BJ (cell line): ENCODE measurements at regions not wholly inside any gene's neighbourhood (a gene's known extent, or its start where the extent isn't known, plus 50 kb on each side); places are given as distances from the start of the nearest gene placed in this dataset.

Source experiments
- CTCF ChIA-PET: fragments of 350-600 bp; formaldehyde crosslinking; extraction: SDS; loops from one replicate; lab custom pipeline; 2021; ENCODE audit warnings: antibody characterized with exemption, inconsistent platforms; lab: Yijun Ruan, JAX
- POLR2A ChIA-PET: fragments of 300-600 bp; sonication (Branson Sonifier 250); formaldehyde crosslinking; extraction: SDS; loops from one replicate; lab custom pipeline; 2021; ENCODE audit warnings: antibody characterized with exemption; lab: Charles Lee
- DNase-seq: peaks from one replicate; pipeline ENCODE4 v3.0.0-alpha.2; 2011; ENCODE audit warnings: low read depth
- H3K27me3 ChIP-seq: 2 replicates; pipeline ENCODE4 v1.6.0; 2011; ENCODE audit warnings: low read length; ENCODE audit not compliant: control insufficient read depth, insufficient read depth
- H3K36me3 ChIP-seq: 2 replicates; pipeline ENCODE4 v1.5.1; 2011; ENCODE audit warnings: low read length; ENCODE audit not compliant: control insufficient read depth, insufficient read depth
- H3K4me3 ChIP-seq: 2 replicates; pipeline ENCODE4 v1.5.1; 2011; ENCODE audit warnings: low read depth, mild to moderate bottlenecking, control low read depth, low read length
- TF ChIP-seq, protein P1 (sequence below): IDR thresholded peaks from 2 replicates; pipeline ENCODE4 v1.5.1; 2011; ENCODE audit warnings: low read depth, mild to moderate bottlenecking, control low read depth, inconsistent platforms, low read length, moderate library complexity; ENCODE audit not compliant: insufficient read depth

DNA sequence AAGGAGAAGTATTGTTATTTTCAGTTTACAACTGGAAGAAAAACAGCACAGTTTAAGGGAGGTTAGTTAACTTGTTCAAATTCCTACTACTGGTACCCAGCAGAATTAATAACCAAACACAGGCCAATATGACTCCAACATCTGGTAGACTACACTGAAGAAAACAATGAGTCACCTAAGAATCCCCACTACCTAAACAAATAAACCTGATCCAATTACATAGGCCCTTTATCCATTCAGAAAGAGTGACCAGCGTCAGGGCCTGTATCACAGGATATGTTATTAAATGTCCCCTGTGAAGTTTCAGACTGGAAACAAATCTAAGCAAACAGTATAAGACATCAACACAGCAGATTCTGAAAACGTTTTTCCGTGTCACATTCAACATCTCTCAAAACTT lies 492.5 kb upstream of the INTU start:
- DNase-seq: no peak
- H3K4me3 ChIP-seq: no peak overlapping the region
- CTCF ChIA-PET: interaction anchor here (1.7 kb wide), 1 partner anchor 16 kb away, joined by 3 read pairs; no protein-coding TSS in a partner anchor
- TF ChIP-seq, protein P1, sequence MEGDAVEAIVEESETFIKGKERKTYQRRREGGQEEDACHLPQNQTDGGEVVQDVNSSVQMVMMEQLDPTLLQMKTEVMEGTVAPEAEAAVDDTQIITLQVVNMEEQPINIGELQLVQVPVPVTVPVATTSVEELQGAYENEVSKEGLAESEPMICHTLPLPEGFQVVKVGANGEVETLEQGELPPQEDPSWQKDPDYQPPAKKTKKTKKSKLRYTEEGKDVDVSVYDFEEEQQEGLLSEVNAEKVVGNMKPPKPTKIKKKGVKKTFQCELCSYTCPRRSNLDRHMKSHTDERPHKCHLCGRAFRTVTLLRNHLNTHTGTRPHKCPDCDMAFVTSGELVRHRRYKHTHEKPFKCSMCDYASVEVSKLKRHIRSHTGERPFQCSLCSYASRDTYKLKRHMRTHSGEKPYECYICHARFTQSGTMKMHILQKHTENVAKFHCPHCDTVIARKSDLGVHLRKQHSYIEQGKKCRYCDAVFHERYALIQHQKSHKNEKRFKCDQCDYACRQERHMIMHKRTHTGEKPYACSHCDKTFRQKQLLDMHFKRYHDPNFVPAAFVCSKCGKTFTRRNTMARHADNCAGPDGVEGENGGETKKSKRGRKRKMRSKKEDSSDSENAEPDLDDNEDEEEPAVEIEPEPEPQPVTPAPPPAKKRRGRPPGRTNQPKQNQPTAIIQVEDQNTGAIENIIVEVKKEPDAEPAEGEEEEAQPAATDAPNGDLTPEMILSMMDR: no peak
- H3K36me3 ChIP-seq: no peaks in the 10 kb centered on the region
- POLR2A ChIA-PET: no interaction called here
- H3K27me3 ChIP-seq: no peaks in the 10 kb centered on the region

DNA sequence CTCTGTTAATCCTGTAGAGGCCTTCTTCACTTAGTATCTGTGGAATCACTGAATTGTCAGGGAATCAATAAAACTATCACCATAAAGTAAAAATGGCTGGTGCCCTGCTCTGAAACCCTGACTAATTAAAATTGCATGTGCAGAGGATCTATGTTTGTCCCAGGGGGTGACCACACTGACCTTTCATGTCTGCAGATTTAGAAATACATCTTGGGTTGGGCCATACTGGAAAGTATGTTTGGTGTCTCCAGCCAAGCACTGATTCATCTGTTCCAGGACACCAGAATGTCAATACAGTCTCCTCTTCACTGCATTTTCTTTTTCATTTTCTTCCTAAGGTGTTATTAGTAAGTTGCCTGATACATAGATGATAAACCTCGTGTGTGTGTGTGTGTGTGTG lies 490.9 kb upstream of the INTU start:
- ChIA-PET CTCF (interaction anchor here (0.6 to 1.3 kb wide), 3 partner anchors 10 to 289 kb away, joined by 3 to 4 read pairs (median 3); no protein-coding TSS in a partner anchor), POLR2A (interaction anchor here (0.6 kb wide), 1 partner anchor 10 kb away, joined by 4 read pairs; no protein-coding TSS in a partner anchor)
- TF ChIP-seq, protein P1: no peak
- H3K36me3 ChIP-seq: no peaks in the 10 kb centered on the region
- peak; percentile 49 for DNase-seq
- no peak overlapping the region for H3K4me3 ChIP-seq
- no peaks in the 10 kb centered on the region for H3K27me3 ChIP-seq

DNA sequence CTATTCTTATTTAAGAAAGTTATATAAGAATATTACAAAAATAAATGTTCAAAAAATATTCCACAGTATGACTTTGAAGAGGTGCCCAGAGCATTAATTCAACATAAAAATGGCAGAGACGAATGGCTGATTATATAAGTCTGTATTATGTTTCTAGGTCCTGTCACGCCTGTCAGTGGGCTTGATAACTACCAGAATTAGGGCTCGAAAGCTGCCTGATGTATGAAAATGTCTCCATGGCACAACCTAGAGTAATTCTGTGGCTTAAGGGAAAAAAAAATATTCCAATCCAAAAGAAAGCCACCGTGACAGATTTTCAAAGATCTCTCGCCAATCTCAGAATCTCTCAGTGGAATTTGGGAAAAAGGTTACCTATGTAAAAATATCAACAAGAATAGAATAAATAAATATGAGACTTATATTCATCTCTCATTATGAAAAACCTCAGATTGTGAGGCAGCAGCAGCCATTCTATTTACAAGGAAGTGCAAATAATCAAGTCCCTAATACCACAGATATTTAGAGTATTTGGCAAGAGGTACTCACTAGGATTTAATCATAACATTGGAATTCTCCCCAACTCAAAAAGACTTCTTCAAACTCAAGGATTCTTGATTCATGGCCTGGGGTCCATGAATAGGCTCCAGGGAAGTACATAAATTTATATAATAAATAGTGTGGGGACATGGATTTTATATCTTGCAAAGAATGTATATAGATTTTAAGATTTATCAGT lies 489.1 kb upstream of the INTU start:
- ChIA-PET CTCF (no interaction called here), POLR2A (no interaction called here)
- no peaks in the 10 kb centered on the region for H3K27me3 ChIP-seq
- no peak overlapping the region for H3K4me3 ChIP-seq
- TF ChIP-seq, protein P1: no peak
- H3K36me3 ChIP-seq: no peaks in the 10 kb centered on the region
- peak; percentile 28 for DNase-seq

DNA sequence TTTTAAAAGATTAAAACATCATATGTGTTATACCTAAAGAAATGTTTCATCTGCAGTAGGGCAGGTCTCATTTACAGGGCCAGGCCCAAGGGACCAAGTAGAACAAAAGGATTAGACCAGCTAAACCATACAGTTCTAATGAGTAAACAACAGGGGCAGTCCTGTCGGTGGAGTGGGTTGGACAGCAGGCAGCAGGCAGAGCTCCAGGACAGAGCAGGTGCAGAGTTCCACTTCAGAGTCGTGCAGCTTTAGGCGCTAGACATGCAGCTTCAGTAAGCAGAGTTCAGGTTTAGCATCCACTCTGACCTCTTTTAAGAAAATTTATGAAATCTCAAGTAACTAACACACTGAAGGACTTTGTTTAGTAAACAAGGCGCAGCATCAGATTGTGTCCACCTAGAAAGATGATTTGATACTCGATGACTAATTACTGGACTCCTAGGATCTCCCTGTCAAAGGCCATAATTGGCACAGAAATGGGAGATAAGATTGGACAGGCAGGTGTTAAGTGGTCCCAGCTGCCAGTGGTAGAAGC lies 487.7 kb upstream of the INTU start:
- TF ChIP-seq, protein P1: no peak
- no peaks in the 10 kb centered on the region for H3K27me3 ChIP-seq
- ChIA-PET CTCF (interaction anchor here (0.7 to 0.8 kb wide), 2 partner anchors 15 to 515 kb away, joined by 4 read pairs; no protein-coding TSS in a partner anchor), POLR2A (no interaction called here)
- no peak overlapping the region for H3K4me3 ChIP-seq
- no peak for DNase-seq
- no peaks in the 10 kb centered on the region for H3K36me3 ChIP-seq

DNA sequence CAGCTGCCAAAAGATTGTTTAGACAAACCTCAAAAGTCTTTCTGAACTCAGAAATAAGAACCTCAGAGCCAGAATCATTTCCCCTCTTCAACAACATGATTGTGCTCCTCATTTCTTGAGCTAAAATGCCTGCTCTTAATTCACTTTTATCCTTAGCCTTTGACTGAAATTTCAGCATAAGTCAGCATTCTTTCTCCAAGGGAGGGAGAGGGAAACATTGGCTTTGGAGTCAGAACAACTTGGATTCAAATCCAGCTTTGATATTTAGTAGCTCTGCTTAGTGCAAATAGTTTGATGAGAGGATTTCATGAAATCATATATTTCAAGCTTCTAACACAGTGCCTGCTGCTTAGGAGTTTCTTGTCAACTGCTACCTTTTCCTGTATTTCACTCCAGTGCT lies 484.6 kb upstream of the INTU start:
- TF ChIP-seq, protein P1: no peak
- Histone ChIP-seq H3K27me3 (no peaks in the 10 kb centered on the region), H3K36me3 (no peaks in the 10 kb centered on the region), H3K4me3 (no peak overlapping the region)
- no peak for DNase-seq
- POLR2A ChIA-PET: interaction anchor here (0.5 kb wide), 1 partner anchor 14 kb away, joined by 3 read pairs; no protein-coding TSS in a partner anchor
- CTCF ChIA-PET: no interaction called here
